ENCODE measurements at regions not wholly inside any gene's neighbourhood (a gene's known extent, or its start where the extent isn't known, plus 50 kb on each side); places are given as distances from the start of the nearest gene placed in this dataset.
"Not testable (repeated sequence)": the region's sequence is repeated elsewhere in the genome, so short reads cannot be mapped to it uniquely, and the experiment has no call there.

- TF ChIP-seq CTCF (IDR thresholded peaks at IDR 0.05), result no peak
- TF ChIP-seq POLR2AphosphoS5 (IDR thresholded peaks at IDR 0.05; ENCODE audit: insufficient read depth in 1 of 2, low read depth in 1 of 2), result no peak
- no peak for TF ChIP-seq POLR2A (IDR thresholded peaks at IDR 0.05)
- no peak overlapping the region for H3K4me3 ChIP-seq
- intact Hi-C loops (cut with DNase I), result no loop called here
- H3K4me1 ChIP-seq, result no peaks in the 10 kb centered on the region
- H3K36me3 ChIP-seq, result no peaks in the 10 kb centered on the region
- no peaks in the 10 kb centered on the region for H3K27me3 ChIP-seq
- H3K9me3 ChIP-seq, result no peaks in the 10 kb centered on the region
- H3K27ac ChIP-seq, result no peak overlapping the region
- DNase-seq (ENCODE audit: extremely low spot score in 2 of 2), result peak in 1 of 2 donors; percentile 47
These were observed 192.3 kb upstream of the PRSS58 start for GRCh38 chr7:142450206-142450605.

GRCh38 chr7:142448857-142449256 lies 191.0 kb upstream of the PRSS58 start:
- H3K36me3 ChIP-seq; DNase-seq (ENCODE audit: extremely low spot score in 2 of 2); H3K9me3 ChIP-seq; H3K27ac ChIP-seq; intact Hi-C loops (cut with DNase I); H3K27me3 ChIP-seq; H3K4me1 ChIP-seq; H3K4me3 ChIP-seq: not testable (repeated sequence)

- Histone ChIP-seq H3K27ac (no peak overlapping the region), H3K27me3 (no peaks in the 10 kb centered on the region), H3K36me3 (no peaks in the 10 kb centered on the region), H3K4me3 (no peak overlapping the region), H3K4me1 (no peaks in the 10 kb centered on the region), H3K9me3 (no peaks in the 10 kb centered on the region)
- intact Hi-C loops (cut with DNase I), result no loop called here
- TF ChIP-seq POLR2AphosphoS5 (IDR thresholded peaks at IDR 0.05; ENCODE audit: insufficient read depth in 1 of 2, low read depth in 1 of 2) (no peak), CTCF (IDR thresholded peaks at IDR 0.05) (no peak)
- DNase-seq (ENCODE audit: extremely low spot score in 2 of 2), result peak in 1 of 2 donors; percentile 11
These were observed 189.9 kb upstream of the PRSS58 start for GRCh38 chr7:142447762-142448161.

GRCh38 chr7:142445019-142445686 lies 187.3 kb upstream of the PRSS58 start:
- intact Hi-C loops (cut with DNase I), result no loop called here
- TF ChIP-seq CTCF (IDR thresholded peaks at IDR 0.05) (no peak), POLR2AphosphoS5 (IDR thresholded peaks at IDR 0.05; ENCODE audit: insufficient read depth in 1 of 2, low read depth in 1 of 2) (no peak), POLR2A (IDR thresholded peaks at IDR 0.05) (no peak)
- Histone ChIP-seq H3K27ac (no peak overlapping the region), H3K4me1 (no peaks in the 10 kb centered on the region), H3K4me3 (no peak overlapping the region), H3K9me3 (no peaks in the 10 kb centered on the region), H3K27me3 (no peaks in the 10 kb centered on the region), H3K36me3 (no peaks in the 10 kb centered on the region)
- peak in 1 of 2 donors; percentile 82 for DNase-seq (ENCODE audit: extremely low spot score in 2 of 2)

GRCh38 chr7:142443216-142444010 lies 185.6 kb upstream of the PRSS58 start:
- H3K36me3 ChIP-seq, result no peaks in the 10 kb centered on the region
- TF ChIP-seq POLR2A (IDR thresholded peaks at IDR 0.05) (no peak), POLR2AphosphoS5 (IDR thresholded peaks at IDR 0.05; ENCODE audit: insufficient read depth in 1 of 2, low read depth in 1 of 2) (no peak), CTCF (IDR thresholded peaks at IDR 0.05) (no peak)
- no peaks in the 10 kb centered on the region for H3K27me3 ChIP-seq
- intact Hi-C loops (cut with DNase I), result no loop called here
- H3K27ac ChIP-seq, result no peak overlapping the region
- peak in 1 of 2 donors; percentile 16 for DNase-seq (ENCODE audit: extremely low spot score in 2 of 2)
- no peaks in the 10 kb centered on the region for H3K4me1 ChIP-seq
- H3K4me3 ChIP-seq, result no peak overlapping the region
- no peaks in the 10 kb centered on the region for H3K9me3 ChIP-seq

All from vagina (tissue), 2 donors.